NB4 (cell line): ENCODE measurements at regions not wholly inside any gene's neighbourhood (a gene's known extent, or its start where the extent isn't known, plus 50 kb on each side); places are given as distances from the start of the nearest gene placed in this dataset.

Experiments used
- DNase-seq: peaks from one replicate; pipeline ENCODE4 v3.0.0; 2010; ENCODE audit warnings: low read depth
- H3K4me3 ChIP-seq: one replicate; pipeline ENCODE4 v1.5.1; 2011; ENCODE audit warnings: mild to moderate bottlenecking, low read depth, low read length, moderate library complexity
- CTCF ChIP-seq: IDR thresholded peaks from one replicate; pipeline ENCODE4 v1.5.1; 2012; ENCODE audit warnings: low read depth, low read length
- MAX ChIP-seq: IDR thresholded peaks from 2 replicates; pipeline ENCODE4 v1.6.1; 2011; ENCODE audit warnings: low read depth, low read length
- MYC ChIP-seq: IDR thresholded peaks from 2 replicates; pipeline ENCODE4 v1.6.1; 2011; ENCODE audit warnings: low read depth, low read length
- POLR2A ChIP-seq: IDR thresholded peaks from 2 replicates; pipeline ENCODE4 v1.6.1; 2011; ENCODE audit warnings: mild to moderate bottlenecking; ENCODE audit not compliant: insufficient read length; ENCODE audit errors: extremely low read depth

GRCh38 chr9:95764533-95765319 lies 110.8 kb upstream of the ERCC6L2 start:
- no peak overlapping the region for H3K4me3 ChIP-seq
- TF ChIP-seq POLR2A: no peak
- no peak for TF ChIP-seq CTCF
- TF ChIP-seq MYC: no peak
- no peak for TF ChIP-seq MAX
- DNase-seq: no peak

GRCh38 chr9:95763983-95764382 lies 111.5 kb upstream of the ERCC6L2 start:
- H3K4me3 ChIP-seq: no peak overlapping the region
- no peak for DNase-seq
- TF ChIP-seq MYC (no peak), POLR2A (no peak), CTCF (no peak), MAX (no peak)

GRCh38 chr9:95763006-95763405 lies 112.5 kb upstream of the ERCC6L2 start:
- H3K4me3 ChIP-seq: no peak overlapping the region
- TF ChIP-seq MYC: no peak
- no peak for TF ChIP-seq POLR2A
- TF ChIP-seq MAX: no peak
- TF ChIP-seq CTCF: no peak
- no peak for DNase-seq

- DNase-seq: no peak
- TF ChIP-seq POLR2A (no peak), MYC (no peak), CTCF (no peak), MAX (no peak)
- H3K4me3 ChIP-seq: no peak overlapping the region
These were observed 113.2 kb upstream of the ERCC6L2 start for GRCh38 chr9:95762322-95762721.

- no peak for TF ChIP-seq MYC
- TF ChIP-seq CTCF: no peak
- no peak for TF ChIP-seq MAX
- TF ChIP-seq POLR2A: no peak
- DNase-seq: no peak
- H3K4me3 ChIP-seq: no peak overlapping the region
These were observed 114.7 kb upstream of the ERCC6L2 start for GRCh38 chr9:95760791-95761190.
